Fibroblast of the aortic adventitia (primary cell): ENCODE measurements at regions not wholly inside any gene's neighbourhood (a gene's known extent, or its start where the extent isn't known, plus 50 kb on each side); places are given as distances from the start of the nearest gene placed in this dataset.

ENCODE experiments used
- DNase-seq: peaks from one replicate; pipeline ENCODE4 v3.0.0-alpha.2; 2010; ENCODE audit warnings: low read depth
- H3K4me3 ChIP-seq: 2 replicates; pipeline ENCODE4 v1.5.1; 2011; ENCODE audit warnings: low read depth, mild to moderate bottlenecking, control low read depth, low read length, moderate library complexity
- TF ChIP-seq, protein P1 (sequence below): IDR thresholded peaks from 2 replicates; pipeline ENCODE4 v1.5.1; 2011; ENCODE audit warnings: mild to moderate bottlenecking, low read length, control low read depth, inconsistent platforms; ENCODE audit not compliant: insufficient read depth

DNA sequence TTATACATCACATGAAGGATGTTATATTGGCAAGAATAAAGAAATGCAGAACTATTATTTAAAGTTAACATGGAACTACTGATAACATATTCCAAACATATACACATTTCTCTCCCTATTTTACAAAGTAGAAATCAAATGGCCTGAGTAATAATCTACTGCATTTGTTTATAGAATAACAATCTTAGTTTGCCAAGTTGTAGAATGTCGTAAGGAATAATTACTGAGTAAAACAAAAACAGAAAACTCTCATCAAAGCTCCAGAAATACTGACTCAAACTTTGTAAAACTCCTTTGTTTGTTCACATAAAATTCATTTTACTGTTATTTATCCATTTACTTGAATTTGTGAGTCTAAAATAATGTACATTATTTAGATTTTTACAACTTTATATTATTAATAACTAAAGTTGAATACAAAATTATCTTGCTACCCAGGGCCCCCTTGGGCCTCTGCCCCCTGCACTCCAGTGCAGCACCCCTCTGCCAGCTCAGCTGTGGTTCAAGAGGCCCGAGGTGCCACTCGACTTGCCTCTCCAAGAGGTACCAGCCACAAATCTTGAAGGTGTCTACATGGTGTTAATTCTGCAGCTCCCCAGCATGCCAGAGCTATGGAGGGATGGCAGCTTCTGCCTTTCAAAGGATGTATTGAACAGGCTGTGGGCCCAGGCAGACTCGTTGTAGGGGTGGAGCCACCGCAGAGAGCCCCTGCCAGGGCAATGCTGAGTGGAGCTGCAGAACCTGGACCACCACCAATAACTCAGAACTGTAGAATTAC, 2819.7 kb downstream of the PCDH9 start:
- TF ChIP-seq, protein P1, sequence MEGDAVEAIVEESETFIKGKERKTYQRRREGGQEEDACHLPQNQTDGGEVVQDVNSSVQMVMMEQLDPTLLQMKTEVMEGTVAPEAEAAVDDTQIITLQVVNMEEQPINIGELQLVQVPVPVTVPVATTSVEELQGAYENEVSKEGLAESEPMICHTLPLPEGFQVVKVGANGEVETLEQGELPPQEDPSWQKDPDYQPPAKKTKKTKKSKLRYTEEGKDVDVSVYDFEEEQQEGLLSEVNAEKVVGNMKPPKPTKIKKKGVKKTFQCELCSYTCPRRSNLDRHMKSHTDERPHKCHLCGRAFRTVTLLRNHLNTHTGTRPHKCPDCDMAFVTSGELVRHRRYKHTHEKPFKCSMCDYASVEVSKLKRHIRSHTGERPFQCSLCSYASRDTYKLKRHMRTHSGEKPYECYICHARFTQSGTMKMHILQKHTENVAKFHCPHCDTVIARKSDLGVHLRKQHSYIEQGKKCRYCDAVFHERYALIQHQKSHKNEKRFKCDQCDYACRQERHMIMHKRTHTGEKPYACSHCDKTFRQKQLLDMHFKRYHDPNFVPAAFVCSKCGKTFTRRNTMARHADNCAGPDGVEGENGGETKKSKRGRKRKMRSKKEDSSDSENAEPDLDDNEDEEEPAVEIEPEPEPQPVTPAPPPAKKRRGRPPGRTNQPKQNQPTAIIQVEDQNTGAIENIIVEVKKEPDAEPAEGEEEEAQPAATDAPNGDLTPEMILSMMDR, result no peak
- H3K4me3 ChIP-seq, result no peak overlapping the region
- no peak for DNase-seq

DNA sequence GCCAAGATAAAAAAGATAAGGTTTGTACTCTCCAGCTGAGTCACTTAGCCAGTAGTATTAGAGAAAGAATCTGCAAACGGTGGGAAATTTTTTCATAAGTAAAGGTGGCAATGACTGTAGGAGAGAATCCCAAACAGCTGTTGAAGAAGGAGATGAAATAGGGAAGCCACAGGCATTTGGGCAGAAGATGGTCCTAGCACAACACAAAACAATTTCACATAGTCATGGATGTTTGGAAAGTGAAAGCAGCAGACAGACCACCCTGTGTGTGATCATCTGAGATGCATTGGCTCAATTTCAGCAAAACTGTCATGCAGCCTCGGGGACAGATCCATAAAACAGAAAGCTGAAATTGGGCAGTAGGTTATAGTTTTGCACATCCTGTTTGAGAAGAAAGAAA, 2832.4 kb downstream of the PCDH9 start:
- TF ChIP-seq, protein P1, result no peak
- peak; percentile 9 for DNase-seq
- H3K4me3 ChIP-seq, result no peak overlapping the region

DNA sequence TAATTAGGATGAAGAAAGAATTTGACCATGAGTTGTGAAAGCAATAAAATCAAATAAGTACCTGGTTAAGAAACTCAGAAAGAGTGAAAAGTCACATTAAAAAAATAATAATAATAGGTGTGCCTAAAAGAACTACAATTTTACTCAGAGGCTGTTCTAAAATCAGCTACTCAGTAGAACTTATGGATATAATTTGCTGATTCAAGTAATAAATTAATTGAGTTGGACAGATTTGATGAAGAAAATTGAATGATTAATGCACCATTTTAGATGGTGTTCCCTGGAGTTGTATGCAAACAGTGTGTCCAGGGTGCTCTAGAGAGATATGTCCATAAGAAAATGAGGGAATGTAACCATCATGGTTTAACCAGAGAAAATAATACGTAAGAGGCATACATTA, 2852.5 kb downstream of the PCDH9 start:
- no peak for DNase-seq
- H3K4me3 ChIP-seq, result no peak overlapping the region
- TF ChIP-seq, protein P1, result no peak

DNA sequence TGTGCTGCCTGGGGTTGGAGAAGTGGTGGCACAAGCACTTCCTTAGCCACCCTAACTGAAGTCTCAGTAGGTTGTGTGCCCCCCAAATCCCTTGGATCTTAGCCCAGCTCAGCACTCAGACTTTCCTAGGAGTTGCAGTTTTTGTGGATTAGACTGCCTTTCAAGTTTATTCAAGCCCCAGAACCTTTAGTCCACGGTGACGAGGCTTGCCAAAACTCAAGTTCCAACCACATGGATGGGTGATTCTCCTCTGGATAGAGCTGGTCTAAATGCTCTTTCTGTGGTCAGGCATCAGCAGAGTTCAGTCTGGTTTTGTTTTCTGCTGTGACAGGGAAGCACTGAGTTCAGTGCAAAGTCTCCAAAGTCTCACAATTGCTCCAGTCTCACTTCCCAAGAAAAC, 2858.7 kb downstream of the PCDH9 start:
- TF ChIP-seq, protein P1, result no peak
- H3K4me3 ChIP-seq, result no peak overlapping the region
- no peak for DNase-seq

DNA sequence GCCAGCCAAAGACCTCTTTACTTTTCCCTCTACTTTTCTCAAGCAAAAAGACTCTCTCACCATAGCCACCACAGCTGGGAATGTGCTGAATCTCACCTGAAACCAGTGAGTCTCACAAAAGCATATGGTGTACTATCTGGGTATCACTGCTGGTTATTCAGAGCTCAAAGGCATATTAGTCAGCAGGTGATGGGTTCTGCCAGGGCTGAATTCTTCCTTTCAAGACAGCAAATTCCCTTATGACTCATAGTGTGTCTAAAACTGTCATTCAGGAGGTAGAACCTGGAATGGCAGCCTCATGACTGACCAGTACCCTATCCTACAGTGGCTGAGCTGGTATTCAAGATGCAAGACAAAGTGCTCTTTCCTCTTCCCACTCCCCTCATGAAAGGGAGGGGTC, 2859.1 kb downstream of the PCDH9 start:
- DNase-seq, result peak; percentile 16
- TF ChIP-seq, protein P1, result no peak

DNA sequence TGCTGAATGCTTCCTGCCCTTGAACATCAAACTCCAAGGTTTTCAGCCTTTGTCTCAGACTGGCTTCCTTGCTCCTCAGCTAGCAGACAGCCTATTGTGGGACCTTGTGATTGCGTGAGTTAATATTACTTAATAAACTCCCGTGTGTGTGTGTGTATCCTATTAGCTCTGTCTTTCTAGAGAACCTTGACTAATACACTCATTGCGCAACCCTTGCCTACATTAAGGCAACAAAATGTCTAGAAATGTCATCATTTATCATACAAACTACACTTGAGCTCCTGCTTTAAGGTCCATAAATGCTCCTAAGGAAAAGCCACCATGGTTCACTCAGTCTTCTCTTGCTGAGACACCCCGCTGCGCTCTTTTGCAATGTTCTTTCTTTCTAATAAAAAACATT, 2861.0 kb downstream of the PCDH9 start:
- TF ChIP-seq, protein P1, result no peak
- peak; percentile 26 for DNase-seq
- H3K4me3 ChIP-seq, result no peak overlapping the region

More for the DNA sequence above, 2859.1 kb downstream of the PCDH9 start:
- H3K4me3 ChIP-seq, result no peak overlapping the region

DNA sequence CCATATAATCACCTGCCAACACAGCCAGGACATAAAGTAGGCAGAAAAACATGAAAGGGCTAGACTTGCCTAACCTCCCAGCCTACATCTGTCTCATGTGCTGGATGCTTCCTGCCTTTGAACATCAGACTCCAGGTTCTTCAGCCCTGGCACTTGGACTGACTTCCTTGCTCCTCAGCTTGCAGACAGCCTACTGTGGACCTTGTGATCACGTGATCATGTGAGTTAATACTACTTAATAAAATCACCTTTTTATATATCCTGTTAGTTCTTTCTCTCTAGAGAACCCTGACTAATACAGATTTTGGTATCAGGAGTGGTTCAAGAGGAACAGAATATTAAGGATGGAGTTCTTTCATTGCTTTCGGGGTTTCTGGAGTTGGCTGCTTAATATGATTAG, 2867.6 kb downstream of the PCDH9 start:
- no peak overlapping the region for H3K4me3 ChIP-seq
- TF ChIP-seq, protein P1, result no peak
- DNase-seq, result no peak
